ENCODE measurements at regions not wholly inside any gene's neighbourhood (a gene's known extent, or its start where the extent isn't known, plus 50 kb on each side); places are given as distances from the start of the nearest gene placed in this dataset.

- Histone ChIP-seq H4K8ac (ENCODE audit: extremely low read depth, insufficient read depth, low read length) (no peak overlapping the region), H2AFZ (ENCODE audit: low read length) (no peak overlapping the region), H2BK15ac (ENCODE audit: low read length) (no peak overlapping the region), H4K91ac (replicated peaks; ENCODE audit: insufficient read length, low read length) (no peak overlapping the region), H4K5ac (ENCODE audit: insufficient read length, low read depth, low read length) (no peak overlapping the region), H3K79me2 (ENCODE audit: control insufficient read depth in 1 of 2, insufficient read depth in 2 of 2, low read length in 2 of 2) (no peaks in the 10 kb centered on the region), H3K9me3 (ENCODE audit: insufficient read depth in 2 of 2, low read depth in 1 of 2, low read length in 1 of 2) (no peaks in the 10 kb centered on the region), H3K4me3 (ENCODE audit: extremely low read depth in 1 of 4, insufficient read depth in 2 of 4, low read depth in 3 of 4, low read length in 4 of 4) (no peak overlapping the region), H3K23me2 (ENCODE audit: low read depth, low read length) (no peaks in the 10 kb centered on the region), H2BK20ac (ENCODE audit: low read length) (no peak overlapping the region), H2BK5ac (ENCODE audit: low read depth, low read length) (no peak overlapping the region), H3K4me1 (replicated peaks in 1 of 4; ENCODE audit: control insufficient read depth in 3 of 4, insufficient read depth in 4 of 4, low read length in 3 of 4) (no peaks in the 10 kb centered on the region), H3K4me2 (ENCODE audit: insufficient read depth in 1 of 2, low read depth in 2 of 2, low read length in 2 of 2) (no peak overlapping the region), H3K23ac (ENCODE audit: insufficient read length) (no peak overlapping the region), H3K9ac (replicated peaks in 1 of 4; ENCODE audit: extremely low read depth in 1 of 4, low read depth in 3 of 4, low read length in 3 of 4) (no peak overlapping the region), H3K36me3 (ENCODE audit: control insufficient read depth in 2 of 4, insufficient read depth in 4 of 4, low read length in 3 of 4) (no peaks in the 10 kb centered on the region), H3K14ac (ENCODE audit: insufficient read length) (no peak overlapping the region), H2BK120ac (replicated peaks; ENCODE audit: low read depth, low read length) (no peak overlapping the region), H3K4ac (replicated peaks; ENCODE audit: insufficient read length, low read depth, low read length) (no peak overlapping the region), H2BK12ac (ENCODE audit: low read depth, low read length) (no peak overlapping the region), H2AK5ac (ENCODE audit: low read depth, low read length) (no peak overlapping the region), H3K56ac (replicated peaks; ENCODE audit: insufficient read length, low read depth, low read length) (no peak overlapping the region), H3K27ac (ENCODE audit: low read depth, low read length) (no peak overlapping the region), H3K27me3 (replicated peaks in 1 of 4; ENCODE audit: control insufficient read depth in 3 of 4, extremely low read depth in 1 of 4, insufficient read depth in 3 of 4, low read length in 3 of 4) (peaks cover 0 to under 1% (median 0%) of the 10 kb centered on the region in 4 experiments; a peak in 1 of 7 replicates), H3K18ac (ENCODE audit: extremely low read depth, low read length) (no peak overlapping the region), H3K79me1 (ENCODE audit: low read depth, low read length) (no peaks in the 10 kb centered on the region), H4K20me1 (replicated peaks in 1 of 2; ENCODE audit: control insufficient read depth in 1 of 2, insufficient read depth in 2 of 2, low read length in 2 of 2) (no peaks in the 10 kb centered on the region)
- DNase-seq (ENCODE audit: low read depth in 1 of 2, low spot score in 2 of 2): no peak
- POLR2A ChIA-PET (ENCODE audit: partially characterized antibody): no interaction called here
- CTCF ChIA-PET (ENCODE audit: partially characterized antibody): interaction anchor here (1.6 kb wide), 1 partner anchor 15 kb away, joined by 5 read pairs; no protein-coding TSS in a partner anchor
- no peak for TF ChIP-seq CREB1 (IDR thresholded peaks at IDR 0.05)
- TF ChIP-seq CBX5 (IDR thresholded peaks at IDR 0.05; ENCODE audit: low read depth, low read length): no peak
- no peak for TF ChIP-seq ASH2L (IDR thresholded peaks at IDR 0.05; ENCODE audit: low read length)
- no peak for TF ChIP-seq GTF2F1 (IDR thresholded peaks at IDR 0.05; ENCODE audit: borderline replicate concordance, low read depth, low read length)
- TF ChIP-seq USF2 (IDR thresholded peaks at IDR 0.05; ENCODE audit: low read length): no peak
- TF ChIP-seq RAD21 (IDR thresholded peaks at IDR 0.05 in 1 of 2, conservative IDR thresholded peaks at IDR 0.05 in 1 of 2; ENCODE audit: low read depth in 2 of 2, low read length in 2 of 2): no peak
- TF ChIP-seq EZH2 (IDR thresholded peaks at IDR 0.05; ENCODE audit: low read depth, low read length, severe bottlenecking): no peak
- 92% methylated on average over 6 of the region's 6 CpGs; no CpG with 5 or more reads in 1 of the 2 experiments for WGBS, 2 experiments (ENCODE audit: extremely low coverage in 1 of 2, insufficient coverage in 1 of 2, insufficient read length in 1 of 2, insufficient replicate concordance in 2 of 2, low coverage in 1 of 2, low lambda C conversion rate in 2 of 2, missing lambda C conversion rate in 1 of 2)
- FAIRE-seq: no peak
Observed at GRCh38 chr4:186829097-186829496, 105.4 kb upstream of the FAT1 start.

Measured in H1 (cell line).